ENCODE measurements at regions not wholly inside any gene's neighbourhood (a gene's known extent, or its start where the extent isn't known, plus 50 kb on each side); places are given as distances from the start of the nearest gene placed in this dataset.

- no peak for TF ChIP-seq CTCF (IDR thresholded peaks at IDR 0.05)
- TF ChIP-seq ZFX (IDR thresholded peaks at IDR 0.05; ENCODE audit: borderline replicate concordance) = no peak
Measured at GRCh38 chr15:58243070-58243469, 104.9 kb downstream of the AQP9 start.
